GM23338 (cell line): ENCODE measurements at regions not wholly inside any gene's neighbourhood (a gene's known extent, or its start where the extent isn't known, plus 50 kb on each side); places are given as distances from the start of the nearest gene placed in this dataset.

ENCODE experiments used
- CREB1 ChIP-seq: fragments of 250-450 bp; sonication (Bioruptor Pico); IDR thresholded peaks from 2 replicates; pipeline ENCODE4 v1.5.0; 2020; ENCODE audit warnings: low read depth, mild to moderate bottlenecking, moderate library complexity
- EZH2 ChIP-seq: fragments of 200-600 bp; sonication (generic); IDR thresholded peaks from one replicate; pipeline ENCODE4 v1.8.0; 2017; ENCODE audit warnings: antibody characterized with exemption, mild to moderate bottlenecking, low read depth; ENCODE audit not compliant: unreplicated experiment
- EZH2phosphoT487 ChIP-seq: fragments of 200-600 bp; sonication (generic); IDR thresholded peaks from one replicate; pipeline ENCODE4 v1.8.1; 2018; ENCODE audit warnings: antibody characterized with exemption; ENCODE audit not compliant: unreplicated experiment
- JUNB ChIP-seq: IDR thresholded peaks from one replicate; pipeline ENCODE4 v1.6.1; 2016; ENCODE audit warnings: antibody characterized with exemption; ENCODE audit not compliant: unreplicated experiment
- POLR2AphosphoS5 ChIP-seq: IDR thresholded peaks from 2 replicates; pipeline ENCODE4 v1.6.1; 2016; ENCODE audit warnings: antibody characterized with exemption, low read depth
- STAT1 ChIP-seq: IDR thresholded peaks from one replicate; pipeline ENCODE4 v1.6.1; 2016; ENCODE audit warnings: antibody characterized with exemption; ENCODE audit not compliant: unreplicated experiment
- ZNF331 ChIP-seq: fragments of 250-450 bp; sonication (Bioruptor Pico); IDR thresholded peaks from 2 replicates; pipeline ENCODE4 v1.5.0; 2020; ENCODE audit warnings: low read depth, mild to moderate bottlenecking, moderate library complexity
- TF ChIP-seq, protein P1 (sequence below), 2 experiments: fragments of 200-600 bp in 1 of 2; sonication (generic) in 1 of 2; conservative IDR thresholded peaks; 2 replicates each; pipeline versions ENCODE4 v1.5.1 to v1.6.1; 2016 to 2017; ENCODE audit warnings: antibody characterized with exemption in 2 of 2, low read depth in 2 of 2, mild to moderate bottlenecking in 2 of 2, moderate library complexity in 1 of 2
- TF ChIP-seq, protein P2 (sequence below): IDR thresholded peaks from one replicate; pipeline ENCODE4 v1.6.1; 2018; ENCODE audit warnings: antibody characterized with exemption; ENCODE audit not compliant: unreplicated experiment
- TF ChIP-seq, protein P3 (sequence below): fragments of 250-450 bp; sonication (Bioruptor Pico); IDR thresholded peaks from 2 replicates; pipeline ENCODE4 v1.5.0; 2020; ENCODE audit warnings: mild to moderate bottlenecking, moderate library complexity
- TF ChIP-seq, protein P4 (sequence below): IDR thresholded peaks from 2 replicates; pipeline ENCODE4 v1.6.1; 2016; ENCODE audit warnings: antibody characterized with exemption

DNA sequence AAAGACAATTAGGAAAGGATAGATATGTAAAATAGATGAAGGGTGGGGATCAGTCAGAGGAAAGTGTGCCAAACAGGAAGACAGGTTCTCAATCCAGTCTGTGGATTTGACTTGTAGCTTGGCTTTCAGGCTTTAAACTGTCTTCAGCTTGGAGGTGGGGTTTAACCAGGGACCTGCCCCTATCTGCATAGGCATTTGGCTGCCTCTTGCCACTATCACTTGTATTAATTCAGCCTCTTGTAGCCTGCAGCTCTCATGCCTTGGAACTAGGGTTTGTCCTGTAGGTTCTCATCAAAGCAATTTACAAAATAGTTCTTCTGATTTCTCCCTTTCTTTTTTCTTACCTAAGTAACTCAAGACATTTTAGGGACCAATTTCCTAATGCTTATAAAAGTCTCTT lies 88.8 kb upstream of the PAXBP1 start:
- TF ChIP-seq, protein P1, sequence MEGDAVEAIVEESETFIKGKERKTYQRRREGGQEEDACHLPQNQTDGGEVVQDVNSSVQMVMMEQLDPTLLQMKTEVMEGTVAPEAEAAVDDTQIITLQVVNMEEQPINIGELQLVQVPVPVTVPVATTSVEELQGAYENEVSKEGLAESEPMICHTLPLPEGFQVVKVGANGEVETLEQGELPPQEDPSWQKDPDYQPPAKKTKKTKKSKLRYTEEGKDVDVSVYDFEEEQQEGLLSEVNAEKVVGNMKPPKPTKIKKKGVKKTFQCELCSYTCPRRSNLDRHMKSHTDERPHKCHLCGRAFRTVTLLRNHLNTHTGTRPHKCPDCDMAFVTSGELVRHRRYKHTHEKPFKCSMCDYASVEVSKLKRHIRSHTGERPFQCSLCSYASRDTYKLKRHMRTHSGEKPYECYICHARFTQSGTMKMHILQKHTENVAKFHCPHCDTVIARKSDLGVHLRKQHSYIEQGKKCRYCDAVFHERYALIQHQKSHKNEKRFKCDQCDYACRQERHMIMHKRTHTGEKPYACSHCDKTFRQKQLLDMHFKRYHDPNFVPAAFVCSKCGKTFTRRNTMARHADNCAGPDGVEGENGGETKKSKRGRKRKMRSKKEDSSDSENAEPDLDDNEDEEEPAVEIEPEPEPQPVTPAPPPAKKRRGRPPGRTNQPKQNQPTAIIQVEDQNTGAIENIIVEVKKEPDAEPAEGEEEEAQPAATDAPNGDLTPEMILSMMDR (conservative IDR thresholded peaks at IDR 0.05; ENCODE audit: low read depth in 2 of 2), result no peak
- no peak for TF ChIP-seq POLR2AphosphoS5
- TF ChIP-seq, protein P2, sequence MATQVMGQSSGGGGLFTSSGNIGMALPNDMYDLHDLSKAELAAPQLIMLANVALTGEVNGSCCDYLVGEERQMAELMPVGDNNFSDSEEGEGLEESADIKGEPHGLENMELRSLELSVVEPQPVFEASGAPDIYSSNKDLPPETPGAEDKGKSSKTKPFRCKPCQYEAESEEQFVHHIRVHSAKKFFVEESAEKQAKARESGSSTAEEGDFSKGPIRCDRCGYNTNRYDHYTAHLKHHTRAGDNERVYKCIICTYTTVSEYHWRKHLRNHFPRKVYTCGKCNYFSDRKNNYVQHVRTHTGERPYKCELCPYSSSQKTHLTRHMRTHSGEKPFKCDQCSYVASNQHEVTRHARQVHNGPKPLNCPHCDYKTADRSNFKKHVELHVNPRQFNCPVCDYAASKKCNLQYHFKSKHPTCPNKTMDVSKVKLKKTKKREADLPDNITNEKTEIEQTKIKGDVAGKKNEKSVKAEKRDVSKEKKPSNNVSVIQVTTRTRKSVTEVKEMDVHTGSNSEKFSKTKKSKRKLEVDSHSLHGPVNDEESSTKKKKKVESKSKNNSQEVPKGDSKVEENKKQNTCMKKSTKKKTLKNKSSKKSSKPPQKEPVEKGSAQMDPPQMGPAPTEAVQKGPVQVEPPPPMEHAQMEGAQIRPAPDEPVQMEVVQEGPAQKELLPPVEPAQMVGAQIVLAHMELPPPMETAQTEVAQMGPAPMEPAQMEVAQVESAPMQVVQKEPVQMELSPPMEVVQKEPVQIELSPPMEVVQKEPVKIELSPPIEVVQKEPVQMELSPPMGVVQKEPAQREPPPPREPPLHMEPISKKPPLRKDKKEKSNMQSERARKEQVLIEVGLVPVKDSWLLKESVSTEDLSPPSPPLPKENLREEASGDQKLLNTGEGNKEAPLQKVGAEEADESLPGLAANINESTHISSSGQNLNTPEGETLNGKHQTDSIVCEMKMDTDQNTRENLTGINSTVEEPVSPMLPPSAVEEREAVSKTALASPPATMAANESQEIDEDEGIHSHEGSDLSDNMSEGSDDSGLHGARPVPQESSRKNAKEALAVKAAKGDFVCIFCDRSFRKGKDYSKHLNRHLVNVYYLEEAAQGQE, result no peak
- TF ChIP-seq EZH2, result no peak
- no peak for TF ChIP-seq EZH2phosphoT487
- no peak for TF ChIP-seq CREB1 (CRISPR knock-in tag)
- TF ChIP-seq STAT1, result no peak
- TF ChIP-seq, protein P3, sequence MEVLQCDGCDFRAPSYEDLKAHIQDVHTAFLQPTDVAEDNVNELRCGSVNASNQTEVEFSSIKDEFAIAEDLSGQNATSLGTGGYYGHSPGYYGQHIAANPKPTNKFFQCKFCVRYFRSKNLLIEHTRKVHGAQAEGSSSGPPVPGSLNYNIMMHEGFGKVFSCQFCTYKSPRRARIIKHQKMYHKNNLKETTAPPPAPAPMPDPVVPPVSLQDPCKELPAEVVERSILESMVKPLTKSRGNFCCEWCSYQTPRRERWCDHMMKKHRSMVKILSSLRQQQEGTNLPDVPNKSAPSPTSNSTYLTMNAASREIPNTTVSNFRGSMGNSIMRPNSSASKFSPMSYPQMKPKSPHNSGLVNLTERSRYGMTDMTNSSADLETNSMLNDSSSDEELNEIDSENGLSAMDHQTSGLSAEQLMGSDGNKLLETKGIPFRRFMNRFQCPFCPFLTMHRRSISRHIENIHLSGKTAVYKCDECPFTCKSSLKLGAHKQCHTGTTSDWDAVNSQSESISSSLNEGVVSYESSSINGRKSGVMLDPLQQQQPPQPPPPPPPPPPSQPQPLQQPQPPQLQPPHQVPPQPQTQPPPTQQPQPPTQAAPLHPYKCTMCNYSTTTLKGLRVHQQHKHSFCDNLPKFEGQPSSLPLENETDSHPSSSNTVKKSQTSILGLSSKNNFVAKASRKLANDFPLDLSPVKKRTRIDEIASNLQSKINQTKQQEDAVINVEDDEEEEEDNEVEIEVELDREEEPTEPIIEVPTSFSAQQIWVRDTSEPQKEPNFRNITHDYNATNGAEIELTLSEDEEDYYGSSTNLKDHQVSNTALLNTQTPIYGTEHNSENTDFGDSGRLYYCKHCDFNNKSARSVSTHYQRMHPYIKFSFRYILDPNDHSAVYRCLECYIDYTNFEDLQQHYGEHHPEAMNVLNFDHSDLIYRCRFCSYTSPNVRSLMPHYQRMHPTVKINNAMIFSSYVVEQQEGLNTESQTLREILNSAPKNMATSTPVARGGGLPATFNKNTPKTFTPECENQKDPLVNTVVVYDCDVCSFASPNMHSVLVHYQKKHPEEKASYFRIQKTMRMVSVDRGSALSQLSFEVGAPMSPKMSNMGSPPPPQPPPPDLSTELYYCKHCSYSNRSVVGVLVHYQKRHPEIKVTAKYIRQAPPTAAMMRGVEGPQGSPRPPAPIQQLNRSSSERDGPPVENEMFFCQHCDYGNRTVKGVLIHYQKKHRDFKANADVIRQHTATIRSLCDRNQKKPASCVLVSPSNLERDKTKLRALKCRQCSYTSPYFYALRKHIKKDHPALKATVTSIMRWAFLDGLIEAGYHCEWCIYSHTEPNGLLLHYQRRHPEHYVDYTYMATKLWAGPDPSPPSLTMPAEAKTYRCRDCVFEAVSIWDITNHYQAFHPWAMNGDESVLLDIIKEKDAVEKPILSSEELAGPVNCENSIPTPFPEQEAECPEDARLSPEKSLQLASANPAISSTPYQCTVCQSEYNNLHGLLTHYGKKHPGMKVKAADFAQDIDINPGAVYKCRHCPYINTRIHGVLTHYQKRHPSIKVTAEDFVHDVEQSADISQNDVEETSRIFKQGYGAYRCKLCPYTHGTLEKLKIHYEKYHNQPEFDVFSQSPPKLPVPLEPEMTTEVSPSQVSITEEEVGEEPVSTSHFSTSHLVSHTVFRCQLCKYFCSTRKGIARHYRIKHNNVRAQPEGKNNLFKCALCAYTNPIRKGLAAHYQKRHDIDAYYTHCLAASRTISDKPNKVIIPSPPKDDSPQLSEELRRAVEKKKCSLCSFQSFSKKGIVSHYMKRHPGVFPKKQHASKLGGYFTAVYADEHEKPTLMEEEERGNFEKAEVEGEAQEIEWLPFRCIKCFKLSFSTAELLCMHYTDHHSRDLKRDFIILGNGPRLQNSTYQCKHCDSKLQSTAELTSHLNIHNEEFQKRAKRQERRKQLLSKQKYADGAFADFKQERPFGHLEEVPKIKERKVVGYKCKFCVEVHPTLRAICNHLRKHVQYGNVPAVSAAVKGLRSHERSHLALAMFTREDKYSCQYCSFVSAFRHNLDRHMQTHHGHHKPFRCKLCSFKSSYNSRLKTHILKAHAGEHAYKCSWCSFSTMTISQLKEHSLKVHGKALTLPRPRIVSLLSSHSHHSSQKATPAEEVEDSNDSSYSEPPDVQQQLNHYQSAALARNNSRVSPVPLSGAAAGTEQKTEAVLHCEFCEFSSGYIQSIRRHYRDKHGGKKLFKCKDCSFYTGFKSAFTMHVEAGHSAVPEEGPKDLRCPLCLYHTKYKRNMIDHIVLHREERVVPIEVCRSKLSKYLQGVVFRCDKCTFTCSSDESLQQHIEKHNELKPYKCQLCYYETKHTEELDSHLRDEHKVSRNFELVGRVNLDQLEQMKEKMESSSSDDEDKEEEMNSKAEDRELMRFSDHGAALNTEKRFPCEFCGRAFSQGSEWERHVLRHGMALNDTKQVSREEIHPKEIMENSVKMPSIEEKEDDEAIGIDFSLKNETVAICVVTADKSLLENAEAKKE (CRISPR knock-in tag), result no peak
- TF ChIP-seq ZNF331, result no peak
- no peak for TF ChIP-seq JUNB
- TF ChIP-seq, protein P4, sequence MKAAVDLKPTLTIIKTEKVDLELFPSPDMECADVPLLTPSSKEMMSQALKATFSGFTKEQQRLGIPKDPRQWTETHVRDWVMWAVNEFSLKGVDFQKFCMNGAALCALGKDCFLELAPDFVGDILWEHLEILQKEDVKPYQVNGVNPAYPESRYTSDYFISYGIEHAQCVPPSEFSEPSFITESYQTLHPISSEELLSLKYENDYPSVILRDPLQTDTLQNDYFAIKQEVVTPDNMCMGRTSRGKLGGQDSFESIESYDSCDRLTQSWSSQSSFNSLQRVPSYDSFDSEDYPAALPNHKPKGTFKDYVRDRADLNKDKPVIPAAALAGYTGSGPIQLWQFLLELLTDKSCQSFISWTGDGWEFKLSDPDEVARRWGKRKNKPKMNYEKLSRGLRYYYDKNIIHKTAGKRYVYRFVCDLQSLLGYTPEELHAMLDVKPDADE, result no peak
